ENCODE measurements at regions not wholly inside any gene's neighbourhood (a gene's known extent, or its start where the extent isn't known, plus 50 kb on each side); places are given as distances from the start of the nearest gene placed in this dataset.
"Not testable (repeated sequence)": the region's sequence is repeated elsewhere in the genome, so short reads cannot be mapped to it uniquely, and the experiment has no call there.

DNA sequence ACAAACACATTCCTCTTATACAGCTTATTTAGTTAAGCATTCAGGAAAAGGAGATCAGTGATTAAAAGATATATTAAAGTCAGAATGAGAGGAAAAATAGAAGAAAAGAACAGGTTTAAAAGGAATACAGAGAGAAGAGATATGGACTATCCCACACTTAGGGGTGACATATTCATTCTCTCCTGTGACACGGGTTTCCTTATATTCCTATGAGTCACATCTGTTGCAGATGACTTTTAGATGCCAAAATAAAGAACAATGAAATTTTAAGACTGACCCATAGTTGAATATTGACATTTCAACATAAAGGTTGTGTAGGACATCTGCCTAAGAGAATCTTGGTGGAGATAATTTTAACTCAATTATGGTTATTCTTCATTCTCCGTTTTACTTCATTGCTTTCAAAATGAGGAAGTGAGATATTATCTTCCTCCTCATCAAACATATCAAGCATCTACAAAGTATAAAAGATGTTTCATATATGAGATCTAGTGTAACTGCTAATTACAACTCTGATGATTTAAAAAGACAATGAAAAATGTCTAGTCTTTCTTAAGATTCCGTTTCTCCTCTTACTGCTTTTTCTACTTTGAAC is 1336.7 kb upstream of the CITED2 start:
- DNase-seq: peak; percentile 53

DNA sequence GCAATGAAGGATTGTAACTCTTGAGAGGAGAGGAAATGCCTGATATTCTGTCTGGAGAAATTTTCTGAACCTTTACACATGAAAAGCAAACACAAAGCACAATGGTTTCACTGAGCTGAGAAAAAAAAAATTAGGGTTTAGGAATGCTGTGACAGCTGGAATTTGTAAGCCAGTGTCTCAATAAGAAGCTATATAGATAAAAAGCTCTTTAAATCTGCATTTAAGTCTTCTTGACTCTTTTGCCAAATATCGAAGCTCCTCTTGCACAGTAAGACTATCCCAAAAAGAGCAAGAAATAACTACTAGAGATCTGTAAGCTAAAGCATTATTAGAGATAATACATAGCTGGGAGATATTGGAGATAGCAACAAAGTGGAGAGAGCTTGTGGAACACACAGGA is 1334.0 kb upstream of the CITED2 start:
- no peak for DNase-seq

DNA sequence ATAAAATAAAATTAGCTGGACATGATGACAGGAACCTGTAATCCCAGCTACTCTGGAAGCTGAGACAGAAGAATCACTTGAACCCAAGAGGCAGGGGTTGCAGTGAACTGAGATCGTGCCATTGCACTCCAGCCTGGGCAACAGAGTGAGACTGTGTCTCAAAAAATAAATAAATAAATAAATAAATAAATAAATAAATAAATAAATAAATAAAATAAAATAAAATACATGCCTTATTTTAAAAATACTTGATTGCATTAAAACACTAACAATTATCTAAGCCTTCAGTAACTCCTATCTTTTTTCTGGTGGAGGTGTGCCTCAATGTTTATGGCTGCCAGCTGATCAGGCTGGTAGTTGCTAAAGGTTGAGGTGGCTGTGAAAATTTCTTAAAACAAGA is 1329.6 kb upstream of the CITED2 start:
- not testable (repeated sequence) for DNase-seq

DNA sequence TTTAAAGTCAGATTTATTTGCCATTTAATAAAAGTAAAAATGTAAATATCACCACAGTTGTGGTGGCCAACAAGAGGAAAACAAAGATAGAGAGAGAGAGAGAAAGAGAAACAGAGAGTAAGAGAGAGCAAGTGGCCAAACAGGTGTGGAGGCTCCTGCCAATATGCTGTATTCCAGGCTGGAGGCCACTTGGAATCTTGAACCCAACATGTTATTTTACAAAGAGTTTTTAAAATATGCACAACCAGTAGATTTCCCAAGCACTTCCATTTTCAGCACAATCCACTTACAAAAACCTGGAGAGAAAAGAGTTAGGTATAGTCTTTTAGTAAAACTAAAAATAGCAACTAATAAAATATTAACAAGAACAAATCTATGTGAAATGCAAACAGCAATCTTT is 1323.1 kb upstream of the CITED2 start:
- DNase-seq: no peak

DNA sequence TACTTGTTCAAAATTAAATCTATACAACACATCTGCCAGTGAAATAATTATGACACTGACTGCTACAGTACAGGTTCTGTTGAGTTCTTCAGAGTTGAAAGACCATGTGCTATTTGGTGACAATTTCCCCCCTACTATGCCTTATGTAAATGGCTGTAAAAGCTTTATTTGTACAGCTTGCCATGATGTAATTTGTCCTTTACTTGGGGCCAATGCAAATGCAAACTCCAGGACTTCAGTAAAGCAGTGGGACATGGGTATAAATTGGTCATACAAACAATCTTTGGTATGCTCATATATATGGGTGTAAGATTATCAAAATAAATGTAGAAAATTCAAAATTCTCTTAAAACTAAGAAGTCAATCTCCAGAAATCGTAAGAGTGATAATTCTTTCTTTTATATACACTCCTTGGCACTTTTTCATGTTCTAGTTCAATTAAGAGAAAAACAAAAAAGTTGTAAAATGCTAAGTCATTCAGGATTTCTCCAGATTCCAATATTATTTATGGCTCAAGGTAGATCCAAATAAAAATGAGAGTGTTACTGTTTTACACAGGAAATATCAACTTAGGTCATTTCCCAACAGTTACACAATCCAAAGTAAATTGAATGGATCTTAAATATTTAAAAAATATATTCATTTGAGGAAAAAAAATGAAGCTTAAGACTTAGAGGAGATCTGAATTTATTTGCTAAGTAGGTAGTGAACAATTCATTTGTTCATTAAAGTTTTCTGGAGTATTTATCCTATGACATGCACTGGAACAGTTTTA is 1310.5 kb upstream of the CITED2 start:
- DNase-seq: no peak

DNA sequence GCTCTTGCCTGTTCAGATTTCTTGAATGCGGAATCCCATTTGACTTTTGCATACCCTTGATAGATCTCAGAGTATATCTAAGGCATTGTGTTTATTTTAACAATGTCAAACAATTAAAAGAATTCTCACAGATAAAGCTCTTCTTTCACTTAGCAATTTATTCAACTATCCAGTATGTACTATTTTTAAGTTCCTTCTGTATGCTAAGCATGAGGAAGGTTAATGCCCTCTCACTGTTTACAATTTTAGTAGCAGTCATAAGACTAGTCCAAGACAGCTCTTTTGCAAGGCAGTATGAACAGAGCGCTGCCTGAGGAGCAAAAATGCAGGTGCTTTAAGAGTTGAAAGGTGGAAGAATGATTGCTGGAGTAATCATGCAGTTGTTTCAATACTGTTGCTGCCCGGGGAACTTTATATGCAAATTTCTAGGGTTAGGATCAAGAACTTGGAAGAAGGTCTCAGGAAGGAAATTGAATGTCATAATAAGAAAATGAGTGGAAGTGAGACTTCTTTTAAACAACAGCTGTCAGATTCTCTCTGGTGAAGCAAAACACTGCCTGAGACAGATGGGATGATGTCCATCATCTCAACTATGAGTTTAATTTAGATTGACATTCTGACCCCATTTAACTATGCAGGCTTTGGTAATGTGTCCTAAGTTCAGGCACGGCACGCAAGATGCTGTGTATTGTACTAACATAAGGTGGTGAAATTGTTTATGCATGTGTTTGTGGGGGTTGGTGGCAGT is 1303.5 kb upstream of the CITED2 start:
- DNase-seq: no peak

DNA sequence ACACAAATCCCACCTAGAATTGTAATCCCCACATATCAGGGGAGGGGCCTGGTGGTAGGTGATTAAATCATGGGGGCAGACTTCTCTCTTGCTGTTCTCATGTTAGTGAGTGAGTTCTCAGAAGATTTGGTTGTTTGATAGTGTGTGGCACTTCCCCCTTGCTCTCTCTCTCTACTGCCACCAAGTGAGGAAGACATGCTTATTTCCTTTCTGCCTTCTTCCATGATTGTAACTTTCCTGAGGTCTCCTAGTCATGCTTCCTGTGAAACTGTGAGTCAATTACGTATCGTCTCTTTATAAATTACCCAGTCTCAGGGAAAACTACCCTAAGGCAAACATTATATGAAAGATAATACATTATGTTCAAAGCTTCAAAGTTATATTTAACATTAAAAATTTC is 1297.5 kb upstream of the CITED2 start:
- peak; percentile 73 for DNase-seq

DNA sequence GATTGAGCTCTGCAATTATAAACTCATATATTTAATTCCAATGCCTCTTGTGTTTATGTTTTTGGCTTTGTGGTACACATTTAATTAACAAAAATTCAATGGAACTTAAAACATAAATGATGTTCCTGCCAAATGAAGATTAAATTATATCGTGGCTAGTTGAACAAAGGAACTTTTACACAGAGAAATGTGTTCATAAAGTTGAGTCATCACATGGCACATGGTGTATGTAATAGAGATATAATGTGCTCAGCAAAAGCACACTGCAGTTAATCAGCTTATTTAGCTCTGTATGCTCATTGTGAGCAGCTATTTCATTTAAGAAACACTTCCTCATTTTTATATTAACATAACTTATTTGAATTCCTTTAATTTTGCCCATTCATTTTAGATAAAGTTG is 1295.6 kb upstream of the CITED2 start:
- peak; percentile 38 for DNase-seq

DNA sequence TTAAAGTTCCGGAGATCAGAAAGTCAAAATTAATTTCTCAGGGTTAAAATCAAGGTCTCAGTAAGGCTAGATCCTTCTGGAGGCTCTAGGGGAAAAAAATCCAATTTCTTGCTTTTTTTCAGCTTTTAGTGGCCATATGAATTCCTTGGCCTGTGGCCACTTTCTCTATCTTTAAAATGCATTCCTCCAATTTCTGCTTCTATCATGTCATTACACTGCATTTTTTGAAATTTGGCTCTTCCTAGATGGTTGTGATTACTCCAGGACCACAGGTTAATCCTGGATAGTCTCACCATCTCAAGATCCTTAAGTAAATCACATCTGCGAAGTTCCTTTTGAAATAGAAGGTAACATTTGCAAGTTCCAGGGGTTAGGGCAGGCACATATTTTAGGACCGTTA is 1294.9 kb upstream of the CITED2 start:
- DNase-seq: no peak

DNA sequence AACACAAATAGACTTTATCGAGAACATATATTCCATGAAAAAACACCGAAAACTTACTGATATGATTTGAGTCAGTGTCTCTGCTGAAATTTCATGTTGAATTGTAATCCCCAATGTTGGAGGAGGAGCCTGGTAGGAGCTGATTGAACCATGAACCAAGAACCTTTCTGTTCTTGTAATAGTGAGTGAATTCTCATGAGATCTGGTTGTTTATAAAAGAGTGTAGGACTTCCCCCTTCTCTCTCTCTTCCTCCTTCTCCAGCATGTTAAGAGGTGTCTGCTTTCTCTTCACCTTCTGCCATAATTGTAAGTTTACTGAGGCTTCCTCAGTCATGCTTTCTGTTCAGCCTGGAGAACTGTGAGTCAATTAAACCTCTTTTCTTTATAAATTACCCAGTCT is 1289.3 kb upstream of the CITED2 start:
- peak; percentile 33 for DNase-seq

DNA sequence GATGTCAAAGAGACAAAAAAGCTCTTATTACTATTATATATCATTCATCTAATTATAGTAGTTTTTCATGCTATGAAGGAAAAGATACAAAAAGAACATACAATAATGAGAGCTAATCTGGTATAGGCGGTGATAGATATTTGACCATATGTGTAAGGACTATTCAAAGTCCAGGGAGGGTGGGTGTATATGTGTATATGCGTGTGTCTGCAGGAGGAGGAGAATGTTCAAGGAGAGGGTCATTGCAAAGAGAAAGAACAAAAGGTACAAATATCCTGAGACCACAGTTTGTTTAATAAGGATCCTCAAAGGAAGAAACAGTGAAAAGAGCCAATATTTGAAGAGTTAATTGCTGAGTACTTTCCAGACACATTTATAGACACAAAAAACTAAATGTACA is 1288.6 kb upstream of the CITED2 start:
- no peak for DNase-seq

DNA sequence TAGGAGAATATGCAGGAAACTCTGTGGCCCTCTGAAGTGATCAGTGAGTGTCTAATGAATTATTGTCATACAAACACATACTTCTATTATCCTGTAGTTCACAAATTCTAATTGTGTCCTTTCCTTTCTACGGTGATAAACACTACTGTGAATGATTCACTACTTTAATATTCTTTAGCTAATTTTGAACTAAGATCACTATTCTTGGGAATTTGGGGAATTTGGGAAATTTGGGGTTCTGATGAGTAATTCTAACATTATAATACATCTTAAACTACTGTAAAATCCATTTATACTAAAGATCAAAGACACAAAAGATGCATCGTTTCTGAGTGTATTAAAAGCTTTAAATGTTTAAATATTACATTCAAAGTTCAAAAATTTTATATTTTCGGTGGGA is 1287.2 kb upstream of the CITED2 start:
- no peak for DNase-seq

DNA sequence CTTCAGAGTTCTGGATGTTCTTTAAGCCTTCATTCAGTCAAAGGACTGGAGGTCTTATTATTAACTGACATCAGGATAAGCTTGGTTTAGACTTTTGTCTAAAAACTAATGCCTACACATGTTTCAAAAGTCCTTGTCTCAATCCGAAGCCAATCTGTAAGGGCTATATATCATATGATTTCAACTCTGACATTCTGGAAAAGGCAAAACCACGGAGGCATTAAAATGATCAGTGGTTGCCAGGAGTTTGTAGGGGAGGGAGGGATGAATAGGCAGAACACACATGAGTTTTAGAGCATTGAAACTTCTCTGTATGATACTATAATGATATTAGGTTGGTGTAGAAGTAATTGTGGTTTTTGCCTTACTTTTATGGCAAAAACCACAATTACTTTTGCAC is 1285.8 kb upstream of the CITED2 start:
- peak; percentile 52 for DNase-seq

DNA sequence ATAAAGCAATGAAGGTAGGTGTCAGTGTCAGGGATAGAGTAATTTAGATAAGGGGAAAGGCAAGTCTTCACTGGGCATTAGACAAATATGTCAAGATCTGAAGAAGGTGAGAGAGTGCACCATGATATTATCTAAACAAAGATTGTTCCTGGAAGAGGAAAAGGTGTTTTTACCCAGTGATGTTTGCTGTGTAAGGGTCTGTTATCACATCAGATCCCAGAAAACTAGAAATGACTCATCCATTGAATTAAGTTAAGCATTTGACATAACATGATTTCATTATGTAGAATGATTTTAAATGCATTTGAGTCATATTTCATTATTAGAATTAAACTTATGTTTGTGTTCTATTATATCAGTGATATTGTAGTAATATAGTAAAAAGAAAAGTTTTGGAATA is 1279.5 kb upstream of the CITED2 start:
- no peak for DNase-seq

DNA sequence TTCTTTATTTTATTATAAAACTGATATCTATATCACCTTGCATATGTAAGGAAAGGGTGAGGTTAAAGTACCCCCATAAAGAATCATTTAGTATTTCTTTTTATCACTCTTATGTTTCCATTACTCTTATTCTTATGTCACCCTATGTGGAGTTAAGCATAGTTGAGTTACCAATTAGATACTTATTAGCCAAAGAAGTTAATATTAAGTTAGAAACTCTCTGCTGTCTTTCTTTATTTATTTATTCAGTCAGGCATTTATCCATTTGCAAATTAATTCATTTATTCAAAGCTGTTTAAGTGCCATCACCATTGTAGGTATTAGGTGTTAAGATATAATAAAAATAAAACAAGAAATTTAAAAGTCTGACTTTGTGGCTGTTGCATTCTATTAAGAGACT is 1279.1 kb upstream of the CITED2 start:
- DNase-seq: no peak

DNA sequence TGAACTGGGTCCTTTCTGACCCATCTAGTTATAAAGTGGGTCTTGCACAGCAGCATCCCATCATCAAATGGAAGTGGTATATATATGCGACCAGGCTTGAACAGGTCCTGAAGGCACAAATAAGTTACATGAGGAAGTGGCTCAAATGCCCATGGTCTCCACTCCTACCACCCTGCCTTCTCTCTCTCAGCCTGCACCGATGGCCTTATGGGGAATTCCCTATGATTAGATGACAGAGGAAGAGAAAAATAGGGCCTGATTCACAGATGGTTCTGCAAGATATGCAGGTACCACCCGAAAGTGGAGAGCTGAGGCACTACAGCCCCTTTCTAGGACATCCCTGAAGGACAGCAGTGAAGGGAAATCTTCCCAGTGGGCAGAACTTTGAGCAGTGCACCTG is 1275.1 kb upstream of the CITED2 start:
- DNase-seq: not testable (repeated sequence)

DNA sequence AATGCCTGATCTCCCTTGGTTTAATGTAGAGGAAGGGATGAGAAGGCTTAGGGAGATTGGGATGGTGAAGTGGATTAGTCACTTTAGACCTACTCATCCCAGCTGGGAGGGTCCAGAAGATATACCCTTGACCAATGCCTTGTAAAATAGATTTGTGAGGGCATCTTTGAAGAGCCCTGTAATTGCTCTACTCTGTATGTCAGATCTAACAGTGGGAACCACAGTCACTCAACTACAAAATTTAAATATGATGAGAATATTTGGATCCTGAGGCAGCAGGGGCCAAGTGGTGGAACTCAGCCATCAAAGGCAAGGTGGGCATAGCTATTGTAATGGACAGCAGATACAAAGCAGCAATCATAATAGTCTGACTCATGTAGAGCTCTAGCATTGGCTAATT is 1272.9 kb upstream of the CITED2 start:
- not testable (repeated sequence) for DNase-seq

DNA sequence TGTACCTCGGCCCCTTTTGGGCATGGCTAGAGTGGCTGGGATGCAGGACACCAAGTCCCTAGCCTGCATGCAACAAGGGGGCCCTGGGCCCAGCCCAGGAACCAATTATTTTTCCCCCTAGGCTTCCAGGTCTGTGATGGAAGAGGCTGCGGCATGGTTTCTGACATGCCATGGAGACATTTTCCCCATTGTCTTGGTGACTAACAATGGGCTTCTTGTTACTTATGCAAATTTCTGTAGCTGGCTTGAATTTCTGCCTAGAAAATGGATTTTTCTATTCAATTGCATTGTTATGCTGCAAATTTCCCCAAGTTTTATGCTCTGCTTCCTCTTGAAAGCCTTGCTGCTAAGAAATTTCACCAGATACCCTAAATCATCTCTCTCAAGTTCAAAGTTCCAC is 1269.6 kb upstream of the CITED2 start:
- no peak for DNase-seq

DNA sequence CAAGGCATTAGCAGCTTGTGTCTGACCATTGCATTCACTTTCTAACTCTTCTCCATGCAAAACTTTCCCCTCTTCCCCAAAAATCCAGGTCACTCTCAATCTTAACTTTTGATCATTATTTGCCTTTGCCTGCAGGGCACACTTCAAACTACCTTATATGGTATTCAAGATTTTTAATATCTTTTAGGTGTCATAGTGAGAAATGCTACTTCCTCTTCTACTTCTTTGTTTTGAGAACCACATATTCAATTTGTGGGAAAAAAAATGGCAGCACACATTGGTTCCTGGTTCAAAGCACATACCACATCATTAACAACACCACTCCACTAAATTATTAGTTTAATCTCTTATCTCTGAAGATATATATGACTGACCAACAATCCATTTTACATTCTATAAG is 1267.0 kb upstream of the CITED2 start:
- DNase-seq: peak; percentile 38

DNA sequence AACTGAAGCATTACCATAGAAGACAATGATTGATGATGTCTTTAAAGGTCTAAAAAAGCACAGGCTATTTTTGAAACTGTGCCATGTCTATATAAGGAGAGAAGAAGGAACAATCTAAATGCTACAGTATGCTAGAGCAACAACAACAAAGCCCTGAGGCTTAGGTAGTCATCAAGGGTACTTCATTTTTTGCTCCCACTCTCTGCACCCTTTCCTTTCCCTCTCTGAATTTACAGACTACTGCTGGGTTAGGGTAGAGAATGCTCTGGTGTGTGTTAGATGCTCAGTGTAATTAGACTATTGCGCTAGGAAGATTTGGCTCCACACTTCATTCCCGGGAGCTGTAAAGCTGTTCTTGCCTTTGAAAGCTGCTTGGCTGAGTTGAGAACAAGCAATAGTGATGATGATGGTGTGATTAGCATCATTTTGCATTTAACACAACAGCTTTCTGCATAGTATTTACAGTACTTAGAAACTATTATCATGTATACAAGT is 1262.5 kb upstream of the CITED2 start:
- DNase-seq: no peak

DNA sequence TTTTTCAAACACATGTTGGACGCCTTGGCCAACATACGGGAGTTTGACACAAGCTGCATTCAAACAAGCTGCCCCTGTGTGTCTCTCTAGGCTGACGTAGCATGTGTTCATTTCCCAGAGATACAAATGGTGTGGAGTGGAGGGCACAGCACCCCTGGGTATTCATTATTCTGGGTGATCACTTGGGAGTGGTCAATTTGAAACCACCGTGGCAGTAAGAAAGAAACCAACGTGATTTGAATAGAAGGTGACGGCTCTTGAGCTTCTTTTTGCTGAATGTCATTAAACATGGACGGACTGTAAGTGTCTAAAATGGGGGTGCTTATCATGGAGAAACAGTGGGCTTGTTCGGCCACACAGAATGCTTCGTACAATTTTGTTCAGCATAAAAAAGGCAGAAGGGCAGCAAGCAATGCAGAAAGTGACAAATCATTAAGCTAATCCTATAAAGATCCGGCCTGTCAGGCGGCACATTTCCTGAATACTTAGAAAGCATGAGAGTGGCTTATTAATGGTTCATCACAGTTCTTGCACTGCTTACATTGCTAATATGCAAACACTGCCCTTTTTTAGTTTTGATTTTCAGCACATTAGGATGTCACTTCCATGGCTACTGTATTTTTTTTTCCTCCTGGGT is 1261.9 kb upstream of the CITED2 start:
- no peak for DNase-seq

DNA sequence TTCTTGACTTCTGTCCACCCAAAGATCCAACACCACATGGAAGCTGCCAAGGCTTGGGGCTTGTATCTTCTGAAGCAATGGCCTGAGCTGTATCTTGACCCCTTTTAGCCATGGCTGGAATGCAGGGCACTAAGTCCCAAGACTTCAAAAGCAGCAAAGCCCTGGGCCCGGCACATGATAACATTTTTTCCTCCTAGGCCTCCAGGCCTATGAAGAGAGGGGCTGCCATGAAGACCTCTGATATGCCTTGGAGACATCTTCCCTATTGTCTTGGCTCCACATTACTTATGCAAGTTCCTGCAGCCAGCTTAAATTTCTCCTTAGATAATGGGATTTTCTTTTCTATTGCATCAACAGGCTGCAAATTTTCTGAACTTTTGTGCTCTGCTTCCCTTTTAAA is 1252.6 kb upstream of the CITED2 start:
- no peak for DNase-seq

DNA sequence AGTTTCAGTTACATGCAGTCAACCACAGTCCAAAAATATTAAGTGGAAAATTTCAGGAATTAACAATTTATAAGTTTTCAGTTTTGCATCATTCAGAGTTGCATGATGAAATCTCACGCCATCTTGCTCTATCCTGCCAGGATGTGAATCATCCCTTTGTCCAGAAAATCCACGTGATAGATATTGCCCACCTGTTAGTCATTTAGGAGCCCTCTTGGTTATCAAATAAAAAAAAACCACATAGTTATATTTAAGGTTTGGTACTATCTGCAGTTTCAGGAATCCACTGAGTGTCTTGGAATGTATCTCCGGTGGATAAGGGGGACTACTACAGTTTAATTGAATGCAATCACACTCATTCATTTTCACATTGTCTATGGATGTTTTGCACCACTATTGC is 1249.0 kb upstream of the CITED2 start:
- peak; percentile 37 for DNase-seq

DNA sequence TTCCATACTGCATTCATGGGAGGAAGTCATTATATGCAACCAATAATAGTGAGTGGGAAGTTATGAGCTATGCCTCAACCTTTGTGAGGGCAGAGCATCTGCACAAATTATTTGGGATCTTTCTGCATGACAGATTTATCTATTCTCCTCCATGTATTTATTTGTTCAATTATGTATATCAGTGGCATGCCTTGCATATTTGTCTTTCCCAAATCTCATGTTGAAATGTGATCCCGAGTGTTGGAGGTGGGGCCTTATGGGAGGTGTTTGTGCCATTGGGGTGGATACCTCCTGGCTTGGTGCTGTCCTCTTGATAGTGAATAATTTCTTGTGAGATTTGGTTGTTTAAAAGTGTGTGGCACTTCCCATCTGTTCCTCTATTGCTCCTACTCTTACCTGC is 1246.0 kb upstream of the CITED2 start:
- no peak for DNase-seq

All from OCI-M1 (cell line).